Neural cell (in vitro differentiated cells): ENCODE measurements at regions not wholly inside any gene's neighbourhood (a gene's known extent, or its start where the extent isn't known, plus 50 kb on each side); places are given as distances from the start of the nearest gene placed in this dataset.

Experiments used
- H2AFZ ChIP-seq: fragments of 200-600, 300-800 bp; sonication (generic), shearing (Covaris generic); 2 replicates; pipeline ENCODE4 v1.6.0; 2014; ENCODE audit warnings: low read depth, mild to moderate bottlenecking, antibody characterized with exemption, low read length, moderate library complexity
- H3F3A ChIP-seq: fragments of 200-600 bp; shearing (Covaris generic); 2 replicates; pipeline ENCODE4 v1.6.1; 2016; ENCODE audit warnings: mild to moderate bottlenecking, moderate library complexity, mixed read lengths, antibody characterized with exemption, low read length; ENCODE audit not compliant: insufficient read depth, poor library complexity, severe bottlenecking
- H3K27ac ChIP-seq: fragments of 200-600, 300-800 bp; sonication (generic), shearing (Covaris generic); 2 replicates; pipeline ENCODE4 v1.5.1; 2014; ENCODE audit warnings: mild to moderate bottlenecking, low read length, moderate library complexity
- H3K27me3 ChIP-seq: fragments of 300-800, 200-600 bp; sonication (generic), shearing (Covaris generic); 2 replicates; pipeline ENCODE4 v1.6.0; 2014; ENCODE audit warnings: mild to moderate bottlenecking, low read depth, low read length, moderate library complexity; ENCODE audit not compliant: insufficient read depth
- H3K36me3 ChIP-seq: fragments of 300-800, 200-600 bp; sonication (generic), shearing (Covaris generic); 2 replicates; pipeline ENCODE4 v1.5.1; 2014; ENCODE audit warnings: mild to moderate bottlenecking, antibody characterized with exemption, low read length, moderate library complexity; ENCODE audit not compliant: insufficient read depth
- H3K4me2 ChIP-seq: fragments of 300-800, 200-600 bp; sonication (generic), shearing (Covaris generic); 2 replicates; pipeline ENCODE4 v1.6.0; 2014; ENCODE audit warnings: mild to moderate bottlenecking, low read length
- H3K4me3 ChIP-seq: fragments of 300-800, 200-600 bp; sonication (generic), shearing (Covaris generic); 2 replicates; pipeline ENCODE4 v1.5.1; 2014; ENCODE audit warnings: mild to moderate bottlenecking, low read length, moderate library complexity
- H3K79me2 ChIP-seq: fragments of 200-600 bp; shearing (Covaris generic); replicated peaks from 2 replicates; pipeline ENCODE4 v1.6.0; 2014; ENCODE audit warnings: mild to moderate bottlenecking, low read length, moderate library complexity; ENCODE audit not compliant: insufficient read depth
- H3K9ac ChIP-seq: fragments of 300-800, 200-600 bp; sonication (generic), shearing (Covaris generic); 2 replicates; pipeline ENCODE4 v1.6.1; 2016; ENCODE audit warnings: mild to moderate bottlenecking, low read length, mixed read lengths
- H3K9me2 ChIP-seq: fragments of 200-600 bp; shearing (Covaris generic); 2 replicates; pipeline ENCODE4 v1.6.1; 2016; ENCODE audit warnings: mild to moderate bottlenecking, low read length, mixed read lengths; ENCODE audit not compliant: insufficient read depth
- H3K9me3 ChIP-seq: fragments of 200-600, 300-800 bp; sonication (generic), shearing (Covaris generic); 2 replicates; pipeline ENCODE4 v1.6.1; 2016; ENCODE audit warnings: mild to moderate bottlenecking, mixed run types, low read length, moderate library complexity, mixed read lengths
- H4K20me1 ChIP-seq: fragments of 200-600 bp; shearing (Covaris generic); 2 replicates; pipeline ENCODE4 v1.6.1; 2016; ENCODE audit warnings: mild to moderate bottlenecking, mixed run types; ENCODE audit not compliant: insufficient read depth
- CTCF ChIP-seq: fragments of 450-650 bp; IDR thresholded peaks from 2 replicates; pipeline ENCODE4 v1.5.1; 2014; ENCODE audit warnings: antibody characterized with exemption, mild to moderate bottlenecking, moderate library complexity; ENCODE audit not compliant: poor library complexity, severe bottlenecking
- EP300 ChIP-seq: fragments of 450-650 bp; conservative IDR thresholded peaks from 2 replicates; pipeline ENCODE4 v1.6.1; 2014; ENCODE audit warnings: antibody characterized with exemption, mild to moderate bottlenecking, moderate library complexity; ENCODE audit not compliant: poor library complexity, severe bottlenecking
- EZH2 ChIP-seq: fragments of 200-600, 300-800 bp; shearing (Covaris generic), sonication (generic); IDR thresholded peaks from 2 replicates; pipeline ENCODE4 v1.6.1; 2014; ENCODE audit warnings: antibody characterized with exemption, low read length, borderline replicate concordance, mild to moderate bottlenecking; ENCODE audit not compliant: insufficient read depth, poor library complexity, severe bottlenecking
- MXI1 ChIP-seq: fragments of 450-650 bp; conservative IDR thresholded peaks from 2 replicates; pipeline ENCODE4 v1.6.1; 2014; ENCODE audit warnings: antibody characterized with exemption, mild to moderate bottlenecking; ENCODE audit not compliant: poor library complexity, severe bottlenecking
- POLR2AphosphoS5 ChIP-seq: IDR thresholded peaks from 2 replicates; pipeline ENCODE4 v1.6.1; 2012
- RAD21 ChIP-seq: fragments of 450-650 bp; conservative IDR thresholded peaks from 2 replicates; pipeline ENCODE4 v1.6.1; 2014; ENCODE audit warnings: antibody characterized with exemption, mild to moderate bottlenecking, moderate library complexity
- REST ChIP-seq: IDR thresholded peaks from 2 replicates; pipeline ENCODE4 v1.6.1; 2012; ENCODE audit warnings: borderline replicate concordance
- SMC3 ChIP-seq: fragments of 450-650 bp; conservative IDR thresholded peaks from 2 replicates; pipeline ENCODE4 v1.6.1; 2014; ENCODE audit warnings: antibody characterized with exemption, mild to moderate bottlenecking, moderate library complexity; ENCODE audit not compliant: poor library complexity
- TAF1 ChIP-seq: IDR thresholded peaks from 2 replicates; pipeline ENCODE4 v1.6.1; 2012; ENCODE audit warnings: low read depth

- no peak overlapping the region for H3K4me3 ChIP-seq
Measured at GRCh38 chr1:204740354-204740753, 54.8 kb upstream of the LRRN2 start.

GRCh38 chr1:204741440-204741839 is 55.9 kb upstream of the LRRN2 start:
- H3K27ac ChIP-seq, result no peak overlapping the region
- no peaks in the 10 kb centered on the region for H3K79me2 ChIP-seq
- no peaks in the 10 kb centered on the region for H4K20me1 ChIP-seq
- no peak overlapping the region for H3K4me3 ChIP-seq
- H3K9ac ChIP-seq, result no peak overlapping the region
- H3K9me2 ChIP-seq, result no peaks in the 10 kb centered on the region
- no peaks in the 10 kb centered on the region for H3K27me3 ChIP-seq
- H2AFZ ChIP-seq, result no peak overlapping the region
- H3K9me3 ChIP-seq, result no peaks in the 10 kb centered on the region
- H3K4me2 ChIP-seq, result no peak overlapping the region
- no peaks in the 10 kb centered on the region for H3F3A ChIP-seq
- no peaks in the 10 kb centered on the region for H3K36me3 ChIP-seq
- no peak for TF ChIP-seq CTCF
- TF ChIP-seq EP300, result no peak
- no peak for TF ChIP-seq SMC3
- no peak for TF ChIP-seq POLR2AphosphoS5
- no peak for TF ChIP-seq MXI1
- no peak for TF ChIP-seq RAD21
- no peak for TF ChIP-seq REST

More at GRCh38 chr1:204740354-204740753, 54.8 kb upstream of the LRRN2 start:
- H4K20me1 ChIP-seq, result no peaks in the 10 kb centered on the region
- no peak overlapping the region for H3K9ac ChIP-seq
- H3K79me2 ChIP-seq, result no peaks in the 10 kb centered on the region
- H3K27me3 ChIP-seq, result no peaks in the 10 kb centered on the region
- no peaks in the 10 kb centered on the region for H3F3A ChIP-seq
- no peak overlapping the region for H3K27ac ChIP-seq
- H3K9me3 ChIP-seq, result no peaks in the 10 kb centered on the region
- TF ChIP-seq EP300, result no peak
- no peak for TF ChIP-seq RAD21
- TF ChIP-seq EZH2, result no peak
- TF ChIP-seq CTCF, result no peak
- no peak for TF ChIP-seq MXI1
- no peak for TF ChIP-seq REST
- TF ChIP-seq SMC3, result no peak
- no peak for TF ChIP-seq POLR2AphosphoS5
- no peak for TF ChIP-seq TAF1
- no peak overlapping the region for H2AFZ ChIP-seq
- H3K36me3 ChIP-seq, result no peaks in the 10 kb centered on the region
- no peak overlapping the region for H3K4me2 ChIP-seq
- H3K9me2 ChIP-seq, result no peaks in the 10 kb centered on the region
